OCI-LY1 (cell line): ENCODE measurements at regions not wholly inside any gene's neighbourhood (a gene's known extent, or its start where the extent isn't known, plus 50 kb on each side); places are given as distances from the start of the nearest gene placed in this dataset.

Source experiments
- CTCF ChIP-seq: fragments of 200-600 bp; sonication (generic), shearing (Covaris generic); IDR thresholded peaks from 2 replicates; pipeline ENCODE4 v1.5.1; 2017; ENCODE audit warnings: mild to moderate bottlenecking, antibody characterized with exemption, low read length, moderate library complexity, mixed read lengths
- EZH2 ChIP-seq: fragments of 200-600 bp; sonication (generic), shearing (Covaris generic); IDR thresholded peaks from 2 replicates; pipeline ENCODE4 v1.8.0; 2017; ENCODE audit warnings: borderline replicate concordance, mixed run types, mild to moderate bottlenecking, antibody characterized with exemption, low read length, moderate library complexity, mixed read lengths

- no peak for TF ChIP-seq CTCF
- no peak for TF ChIP-seq EZH2
These were observed 771.4 kb downstream of the TDRD15 start for GRCh38 chr2:21895200-21895599.
